ENCODE measurements at regions not wholly inside any gene's neighbourhood (a gene's known extent, or its start where the extent isn't known, plus 50 kb on each side); places are given as distances from the start of the nearest gene placed in this dataset.
"Not testable (repeated sequence)": the region's sequence is repeated elsewhere in the genome, so short reads cannot be mapped to it uniquely, and the experiment has no call there.

DNA sequence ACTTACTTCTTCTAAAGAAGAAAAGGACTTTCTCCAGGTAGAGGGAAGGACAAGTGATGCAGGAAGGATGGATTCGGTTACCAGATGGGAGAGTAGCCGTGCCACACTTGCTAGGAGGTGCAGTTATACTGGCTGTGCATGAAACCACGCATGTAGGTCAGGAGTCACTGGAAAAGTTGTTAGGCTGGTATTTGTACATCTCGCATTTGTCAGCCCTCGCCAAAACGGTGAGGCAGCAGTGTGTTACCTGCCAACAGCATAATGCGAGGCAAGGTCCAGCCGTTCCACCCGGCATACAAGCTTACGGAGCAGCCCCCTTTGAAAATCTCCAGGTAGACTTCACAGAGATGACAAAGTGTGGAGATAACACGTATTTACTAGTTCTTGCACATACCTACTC is 74.5 kb downstream of the DAPL1 start:
- H3K9ac ChIP-seq (ENCODE audit: low read length); H2AK5ac ChIP-seq (ENCODE audit: low read length); H2BK5ac ChIP-seq (ENCODE audit: low read depth, low read length, poor library complexity); H2AFZ ChIP-seq (ENCODE audit: insufficient read depth, low read length, poor library complexity); H3K79me2 ChIP-seq (ENCODE audit: control insufficient read depth, insufficient read depth, low read length, poor library complexity); H4K91ac ChIP-seq (ENCODE audit: low read depth, low read length); H2BK12ac ChIP-seq (ENCODE audit: low read length); H3K23ac ChIP-seq (ENCODE audit: low read length); H4K8ac ChIP-seq (ENCODE audit: low read depth, low read length); H3K27me3 ChIP-seq (ENCODE audit: insufficient read depth, low read length); H3K4me3 ChIP-seq (ENCODE audit: low read depth, low read length); H3K4ac ChIP-seq (ENCODE audit: low read depth, low read length); H3K14ac ChIP-seq (ENCODE audit: low read length); H3K18ac ChIP-seq (ENCODE audit: low read length); H3K79me1 ChIP-seq (ENCODE audit: low read length); H3K27ac ChIP-seq (ENCODE audit: low read depth, low read length); H3K9me3 ChIP-seq (ENCODE audit: insufficient read depth, low read depth, low read length); H4K12ac ChIP-seq (ENCODE audit: low read depth, low read length); H3K36me3 ChIP-seq (ENCODE audit: control insufficient read depth in 1 of 2, insufficient read depth in 2 of 2, low read length in 2 of 2); H3K4me2 ChIP-seq (ENCODE audit: low read length); H2BK120ac ChIP-seq (ENCODE audit: insufficient read depth, low read length, poor library complexity): not testable (repeated sequence)
- no CpG with 5 or more reads among the region's 11 CpGs for WGBS (ENCODE audit: extremely low coverage, insufficient coverage, insufficient read length)
- DNase-seq, result peak; percentile 11 to 74
- H3K4me1 ChIP-seq (ENCODE audit: control insufficient read depth in 1 of 2, insufficient read depth in 2 of 2, low read length in 2 of 2), result peaks cover 8 to 10% of the 10 kb centered on the region in 2 experiments

DNA sequence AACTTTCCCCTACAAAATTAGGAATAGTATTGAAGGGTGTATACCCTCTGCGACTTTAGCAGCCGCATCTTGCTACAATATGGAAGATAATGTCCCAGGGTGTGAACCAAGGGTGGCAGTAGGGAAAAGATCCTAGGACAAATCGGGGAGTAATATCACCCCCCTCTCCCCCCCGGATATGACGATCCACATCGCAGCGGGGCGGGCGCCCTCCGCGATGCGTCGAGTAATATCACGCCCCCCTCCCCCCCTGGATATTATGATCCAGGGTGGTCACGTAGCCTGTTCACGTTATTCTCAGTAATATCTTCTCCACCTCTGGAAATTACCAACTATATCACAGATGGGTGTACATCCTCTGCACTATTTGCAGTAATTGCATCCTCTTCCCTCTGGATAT is 82.9 kb downstream of the DAPL1 start:
- Histone ChIP-seq H3K4me3 (ENCODE audit: low read depth, low read length) (no peak overlapping the region), H3K36me3 (ENCODE audit: control insufficient read depth in 1 of 2, insufficient read depth in 2 of 2, low read length in 2 of 2) (no peaks in the 10 kb centered on the region), H3K27me3 (ENCODE audit: insufficient read depth, low read length) (no peaks in the 10 kb centered on the region), H4K8ac (ENCODE audit: low read depth, low read length) (no peak overlapping the region), H4K12ac (ENCODE audit: low read depth, low read length) (no peak overlapping the region), H3K18ac (ENCODE audit: low read length) (no peak overlapping the region), H4K91ac (ENCODE audit: low read depth, low read length) (no peak overlapping the region), H3K9me3 (ENCODE audit: insufficient read depth, low read depth, low read length) (no peaks in the 10 kb centered on the region), H2BK120ac (ENCODE audit: insufficient read depth, low read length, poor library complexity) (no peak overlapping the region), H3K23ac (ENCODE audit: low read length) (no peak overlapping the region), H2AK5ac (ENCODE audit: low read length) (no peak overlapping the region), H3K27ac (ENCODE audit: low read depth, low read length) (no peak overlapping the region), H3K4me2 (ENCODE audit: low read length) (no peak overlapping the region), H2AFZ (ENCODE audit: insufficient read depth, low read length, poor library complexity) (no peak overlapping the region), H3K9ac (ENCODE audit: low read length) (no peak overlapping the region), H3K14ac (ENCODE audit: low read length) (no peak overlapping the region), H3K79me1 (ENCODE audit: low read length) (no peaks in the 10 kb centered on the region), H3K79me2 (ENCODE audit: control insufficient read depth, insufficient read depth, low read length, poor library complexity) (no peaks in the 10 kb centered on the region), H2BK12ac (ENCODE audit: low read length) (no peak overlapping the region), H3K4ac (ENCODE audit: low read depth, low read length) (no peak overlapping the region), H2BK5ac (ENCODE audit: low read depth, low read length, poor library complexity) (no peak overlapping the region), H3K4me1 (ENCODE audit: control insufficient read depth in 1 of 2, insufficient read depth in 2 of 2, low read length in 2 of 2) (no peaks in the 10 kb centered on the region)
- WGBS (ENCODE audit: extremely low coverage, insufficient coverage, insufficient read length), result no CpG with 5 or more reads among the region's 16 CpGs
- no peak for DNase-seq

GRCh38 chr2:158879229-158879903 is 84.2 kb downstream of the DAPL1 start:
- Histone ChIP-seq H3K23ac (ENCODE audit: low read length) (no peak overlapping the region), H3K14ac (ENCODE audit: low read length) (no peak overlapping the region), H3K4me1 (ENCODE audit: control insufficient read depth in 1 of 2, insufficient read depth in 2 of 2, low read length in 2 of 2) (no peaks in the 10 kb centered on the region), H2BK120ac (ENCODE audit: insufficient read depth, low read length, poor library complexity) (no peak overlapping the region), H3K9me3 (ENCODE audit: insufficient read depth, low read depth, low read length) (no peaks in the 10 kb centered on the region), H3K79me2 (ENCODE audit: control insufficient read depth, insufficient read depth, low read length, poor library complexity) (no peaks in the 10 kb centered on the region), H3K9ac (ENCODE audit: low read length) (no peak overlapping the region), H2AK5ac (ENCODE audit: low read length) (no peak overlapping the region), H2BK5ac (ENCODE audit: low read depth, low read length, poor library complexity) (no peak overlapping the region), H3K4me2 (ENCODE audit: low read length) (no peak overlapping the region), H3K4me3 (ENCODE audit: low read depth, low read length) (no peak overlapping the region), H3K27me3 (ENCODE audit: insufficient read depth, low read length) (no peaks in the 10 kb centered on the region), H3K36me3 (ENCODE audit: control insufficient read depth in 1 of 2, insufficient read depth in 2 of 2, low read length in 2 of 2) (no peaks in the 10 kb centered on the region), H3K27ac (ENCODE audit: low read depth, low read length) (no peak overlapping the region), H4K12ac (ENCODE audit: low read depth, low read length) (no peak overlapping the region), H3K79me1 (ENCODE audit: low read length) (no peaks in the 10 kb centered on the region), H2BK12ac (ENCODE audit: low read length) (no peak overlapping the region), H3K4ac (ENCODE audit: low read depth, low read length) (no peak overlapping the region), H4K8ac (ENCODE audit: low read depth, low read length) (no peak overlapping the region), H2AFZ (ENCODE audit: insufficient read depth, low read length, poor library complexity) (no peak overlapping the region), H3K18ac (ENCODE audit: low read length) (no peak overlapping the region), H4K91ac (ENCODE audit: low read depth, low read length) (no peak overlapping the region)
- no CpG with 5 or more reads among the region's 17 CpGs for WGBS (ENCODE audit: extremely low coverage, insufficient coverage, insufficient read length)
- no peak for DNase-seq

DNA sequence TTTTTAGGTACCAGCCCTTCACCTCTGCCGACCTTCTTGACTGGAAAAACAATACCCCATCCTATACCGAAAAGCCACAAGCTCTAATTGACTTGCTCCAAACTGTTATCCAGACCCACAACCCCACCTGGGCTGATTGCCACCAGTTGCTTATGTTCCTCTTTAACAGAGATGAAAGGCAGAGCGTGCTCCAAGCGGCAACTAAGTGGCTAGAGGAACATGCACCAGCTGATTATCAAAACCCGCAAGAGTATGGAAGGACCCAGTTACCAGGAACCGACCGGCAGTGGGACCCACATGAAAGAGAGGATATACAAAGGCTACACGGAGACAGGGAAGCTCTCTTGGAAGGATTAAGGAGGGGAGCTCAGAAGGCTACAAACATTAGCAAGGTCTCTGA is 86.1 kb upstream of the TANC1 start:
- no peak overlapping the region for H2BK12ac ChIP-seq (ENCODE audit: low read length)
- H3K18ac ChIP-seq (ENCODE audit: low read length), result no peak overlapping the region
- no peak overlapping the region for H4K12ac ChIP-seq (ENCODE audit: low read depth, low read length)
- WGBS (ENCODE audit: extremely low coverage, insufficient coverage, insufficient read length), result no CpG with 5 or more reads among the region's 8 CpGs
- H3K23ac ChIP-seq (ENCODE audit: low read length), result no peak overlapping the region
- H3K9me3 ChIP-seq (ENCODE audit: insufficient read depth, low read depth, low read length), result no peaks in the 10 kb centered on the region
- no peak for DNase-seq
- H3K14ac ChIP-seq (ENCODE audit: low read length), result no peak overlapping the region
- H3K4me3 ChIP-seq (ENCODE audit: low read depth, low read length), result no peak overlapping the region
- H3K27me3 ChIP-seq (ENCODE audit: insufficient read depth, low read length), result no peaks in the 10 kb centered on the region
- H3K9ac ChIP-seq (ENCODE audit: low read length), result no peak overlapping the region
- H3K79me2 ChIP-seq (ENCODE audit: control insufficient read depth, insufficient read depth, low read length, poor library complexity), result no peaks in the 10 kb centered on the region
- no peaks in the 10 kb centered on the region for H3K36me3 ChIP-seq (ENCODE audit: control insufficient read depth in 1 of 2, insufficient read depth in 2 of 2, low read length in 2 of 2)
- H3K79me1 ChIP-seq (ENCODE audit: low read length), result no peaks in the 10 kb centered on the region
- no peak overlapping the region for H3K27ac ChIP-seq (ENCODE audit: low read depth, low read length)
- H4K8ac ChIP-seq (ENCODE audit: low read depth, low read length), result no peak overlapping the region
- no peak overlapping the region for H2BK5ac ChIP-seq (ENCODE audit: low read depth, low read length, poor library complexity)
- no peak overlapping the region for H2AFZ ChIP-seq (ENCODE audit: insufficient read depth, low read length, poor library complexity)
- no peak overlapping the region for H2AK5ac ChIP-seq (ENCODE audit: low read length)
- H2BK120ac ChIP-seq (ENCODE audit: insufficient read depth, low read length, poor library complexity), result no peak overlapping the region
- H3K4ac ChIP-seq (ENCODE audit: low read depth, low read length), result no peak overlapping the region
- H3K4me2 ChIP-seq (ENCODE audit: low read length), result no peak overlapping the region
- H3K4me1 ChIP-seq (ENCODE audit: control insufficient read depth in 1 of 2, insufficient read depth in 2 of 2, low read length in 2 of 2), result peaks cover 9 to 12% of the 10 kb centered on the region in 2 experiments
- H4K91ac ChIP-seq (ENCODE audit: low read depth, low read length), result no peak overlapping the region
